ENCODE measurements at regions not wholly inside any gene's neighbourhood (a gene's known extent, or its start where the extent isn't known, plus 50 kb on each side); places are given as distances from the start of the nearest gene placed in this dataset.

- Mint-ChIP-seq H3K4me1 (ENCODE audit: low read depth) (peaks cover 5% of the 10 kb centered on the region), H3K27ac (no peak overlapping the region), H3K4me3 (ENCODE audit: low read depth) (no peak overlapping the region), H3K36me3 (ENCODE audit: insufficient read depth) (no peaks in the 10 kb centered on the region), H3K27me3 (no peaks in the 10 kb centered on the region), H3K9me3 (ENCODE audit: low read depth) (no peaks in the 10 kb centered on the region)
- DNase-seq (ENCODE audit: low spot score, unreplicated experiment) = no peak
- TF ChIP-seq CTCF (IDR thresholded peaks at IDR 0.05; ENCODE audit: unreplicated experiment) = no peak
Observed at GRCh38 chr2:143954844-143955243, 565.1 kb downstream of the ZEB2 start.

- Mint-ChIP-seq H3K36me3 (ENCODE audit: insufficient read depth) (no peaks in the 10 kb centered on the region), H3K9me3 (ENCODE audit: low read depth) (no peaks in the 10 kb centered on the region), H3K4me3 (ENCODE audit: low read depth) (no peak overlapping the region), H3K27me3 (no peaks in the 10 kb centered on the region), H3K27ac (no peak overlapping the region), H3K4me1 (ENCODE audit: low read depth) (peaks cover 5% of the 10 kb centered on the region)
- DNase-seq (ENCODE audit: low spot score, unreplicated experiment) = no peak
- no peak for TF ChIP-seq CTCF (IDR thresholded peaks at IDR 0.05; ENCODE audit: unreplicated experiment)
Observed at GRCh38 chr2:143954186-143954585, 565.7 kb downstream of the ZEB2 start.

- H3K4me3 Mint-ChIP-seq (ENCODE audit: low read depth) = no peak overlapping the region
- TF ChIP-seq CTCF (IDR thresholded peaks at IDR 0.05; ENCODE audit: unreplicated experiment) = no peak
- H3K27me3 Mint-ChIP-seq = no peaks in the 10 kb centered on the region
- H3K36me3 Mint-ChIP-seq (ENCODE audit: insufficient read depth) = no peaks in the 10 kb centered on the region
- no peaks in the 10 kb centered on the region for H3K9me3 Mint-ChIP-seq (ENCODE audit: low read depth)
- peaks cover 5% of the 10 kb centered on the region for H3K4me1 Mint-ChIP-seq (ENCODE audit: low read depth)
- DNase-seq (ENCODE audit: low spot score, unreplicated experiment) = no peak
- H3K27ac Mint-ChIP-seq = no peak overlapping the region
Observed at GRCh38 chr2:143953451-143954030, 566.4 kb downstream of the ZEB2 start.

GRCh38 chr2:143952536-143952935, 567.4 kb downstream of the ZEB2 start:
- Mint-ChIP-seq H3K9me3 (ENCODE audit: low read depth) (no peaks in the 10 kb centered on the region), H3K4me1 (ENCODE audit: low read depth) (peaks cover 5% of the 10 kb centered on the region), H3K4me3 (ENCODE audit: low read depth) (no peak overlapping the region), H3K36me3 (ENCODE audit: insufficient read depth) (no peaks in the 10 kb centered on the region), H3K27me3 (no peaks in the 10 kb centered on the region), H3K27ac (no peak overlapping the region)
- no peak for TF ChIP-seq CTCF (IDR thresholded peaks at IDR 0.05; ENCODE audit: unreplicated experiment)
- DNase-seq (ENCODE audit: low spot score, unreplicated experiment) = no peak

- DNase-seq (ENCODE audit: low spot score, unreplicated experiment) = no peak
- Mint-ChIP-seq H3K36me3 (ENCODE audit: insufficient read depth) (no peaks in the 10 kb centered on the region), H3K4me1 (ENCODE audit: low read depth) (peaks cover 5% of the 10 kb centered on the region), H3K27ac (no peak overlapping the region), H3K9me3 (ENCODE audit: low read depth) (no peaks in the 10 kb centered on the region), H3K4me3 (ENCODE audit: low read depth) (no peak overlapping the region), H3K27me3 (no peaks in the 10 kb centered on the region)
- no peak for TF ChIP-seq CTCF (IDR thresholded peaks at IDR 0.05; ENCODE audit: unreplicated experiment)
Observed at GRCh38 chr2:143950704-143951103, 569.2 kb downstream of the ZEB2 start.

All from progenitor cell of endocrine pancreas (in vitro differentiated cells).